ENCODE measurements at regions not wholly inside any gene's neighbourhood (a gene's known extent, or its start where the extent isn't known, plus 50 kb on each side); places are given as distances from the start of the nearest gene placed in this dataset.
A peak's percentile ranks its signal among the peaks of the same experiment; 100 is the strongest.

- H3K4me1 ChIP-seq, result no peaks in the 10 kb centered on the region
- no peak for DNase-seq (ENCODE audit: low spot score in 2 of 2)
- H3K27me3 ChIP-seq (ENCODE audit: low read depth), result 0 out of 2 replicates have a peak, but pooled peaks cover 6% of the 10 kb centered on the region
- in situ Hi-C loops (cut with MboI; ENCODE audit: low sequenced_read_pairs), result no loop called here
- no peaks in the 10 kb centered on the region for H3K36me3 ChIP-seq (replicated peaks)
- no peak overlapping the region for H3K4me3 ChIP-seq
- H3K9me3 ChIP-seq, result no peaks in the 10 kb centered on the region
Measured at GRCh38 chr13:106695139-106695538, 127.2 kb upstream of the ARGLU1 start.

DNA sequence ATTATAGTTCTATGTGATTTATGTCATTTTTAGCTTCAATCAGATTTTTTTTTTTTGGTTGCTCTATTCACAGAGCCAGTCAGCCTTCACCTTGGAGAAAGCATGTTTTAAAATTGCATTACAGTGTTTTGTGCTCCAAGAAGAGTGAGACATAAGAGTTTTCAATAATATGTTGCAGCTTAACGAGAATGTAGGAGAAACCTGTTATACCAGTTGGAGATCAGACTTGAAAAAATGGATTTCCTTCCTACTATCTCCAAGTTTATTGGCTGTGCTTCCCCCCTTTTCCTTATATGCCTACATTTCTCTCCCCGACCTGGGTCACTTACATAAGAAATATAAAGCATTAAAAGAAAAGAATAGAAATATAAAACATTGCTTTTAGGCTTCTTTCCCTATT, 123.9 kb upstream of the ARGLU1 start:
- in situ Hi-C loops (cut with MboI; ENCODE audit: low sequenced_read_pairs), result no loop called here
- no peaks in the 10 kb centered on the region for H3K9me3 ChIP-seq
- no peaks in the 10 kb centered on the region for H3K36me3 ChIP-seq (replicated peaks)
- no peaks in the 10 kb centered on the region for H3K4me1 ChIP-seq
- no peak for DNase-seq (ENCODE audit: low spot score in 2 of 2)
- 0 out of 2 replicates have a peak, but pooled peaks cover 6% of the 10 kb centered on the region for H3K27me3 ChIP-seq (ENCODE audit: low read depth)
- H3K4me3 ChIP-seq, result no peak overlapping the region

- H3K27me3 ChIP-seq (ENCODE audit: low read depth), result 0 out of 2 replicates have a peak, but pooled peaks cover 6% of the 10 kb centered on the region
- no peaks in the 10 kb centered on the region for H3K36me3 ChIP-seq (replicated peaks)
- in situ Hi-C loops (cut with MboI; ENCODE audit: low sequenced_read_pairs), result no loop called here
- no peak overlapping the region for H3K4me3 ChIP-seq
- no peaks in the 10 kb centered on the region for H3K4me1 ChIP-seq
- DNase-seq (ENCODE audit: low spot score in 2 of 2), result peak in 1 of 2 experiments; percentile 9
- H3K9me3 ChIP-seq, result no peaks in the 10 kb centered on the region
Measured at GRCh38 chr13:106691341-106691740, 123.4 kb upstream of the ARGLU1 start.

DNA sequence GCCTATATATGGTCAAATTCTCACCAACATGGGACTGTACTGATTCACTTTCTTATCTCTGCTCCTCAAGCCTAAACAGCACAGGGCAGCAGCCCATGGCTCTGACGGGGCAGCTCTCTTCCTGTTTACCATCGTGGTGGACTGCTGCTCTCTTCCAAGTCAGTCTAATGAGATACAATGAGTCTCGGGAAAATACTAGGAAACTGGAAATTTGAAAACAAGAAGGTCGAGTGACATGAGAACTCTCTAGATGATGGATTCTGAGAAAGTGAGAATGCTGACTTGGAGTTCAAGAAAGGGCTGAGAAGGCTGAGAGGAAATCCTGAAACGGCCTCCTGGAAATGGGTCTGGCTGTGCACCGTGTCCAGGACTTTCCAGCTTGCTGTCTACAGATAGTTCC, 122.8 kb upstream of the ARGLU1 start:
- Histone ChIP-seq H3K27me3 (ENCODE audit: low read depth) (0 out of 2 replicates have a peak, but pooled peaks cover 6% of the 10 kb centered on the region), H3K36me3 (replicated peaks) (no peaks in the 10 kb centered on the region), H3K9me3 (no peaks in the 10 kb centered on the region), H3K4me3 (no peak overlapping the region), H3K4me1 (no peaks in the 10 kb centered on the region)
- in situ Hi-C loops (cut with MboI; ENCODE audit: low sequenced_read_pairs), result no loop called here
- DNase-seq (ENCODE audit: low spot score in 2 of 2), result no peak

DNA sequence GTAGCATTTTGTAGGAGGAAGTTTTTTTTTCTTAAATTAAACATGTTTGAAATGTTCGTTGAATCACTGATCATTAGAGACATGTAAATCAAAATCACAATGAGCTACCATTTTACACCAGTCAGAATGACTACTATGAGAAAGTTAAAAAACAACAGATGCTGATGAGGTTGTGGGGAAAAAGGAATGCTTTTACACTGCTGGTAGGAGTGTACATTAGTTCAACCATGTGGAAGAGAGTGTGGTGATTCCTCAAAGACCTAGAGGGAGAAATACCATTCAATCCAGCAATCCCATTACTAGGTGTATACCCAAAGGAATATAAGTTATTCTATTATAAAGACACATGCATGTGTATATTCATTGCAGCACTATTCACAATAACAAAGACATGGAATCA, 122.0 kb upstream of the ARGLU1 start:
- H3K9me3 ChIP-seq, result no peaks in the 10 kb centered on the region
- peaks cover 8% of the 10 kb centered on the region; the same call in 1 of the 2 replicates for H3K27me3 ChIP-seq (ENCODE audit: low read depth)
- no peaks in the 10 kb centered on the region for H3K36me3 ChIP-seq (replicated peaks)
- in situ Hi-C loops (cut with MboI; ENCODE audit: low sequenced_read_pairs), result no loop called here
- no peak overlapping the region for H3K4me3 ChIP-seq
- peaks cover 2% of the 10 kb centered on the region for H3K4me1 ChIP-seq
- no peak for DNase-seq (ENCODE audit: low spot score in 2 of 2)

DNA sequence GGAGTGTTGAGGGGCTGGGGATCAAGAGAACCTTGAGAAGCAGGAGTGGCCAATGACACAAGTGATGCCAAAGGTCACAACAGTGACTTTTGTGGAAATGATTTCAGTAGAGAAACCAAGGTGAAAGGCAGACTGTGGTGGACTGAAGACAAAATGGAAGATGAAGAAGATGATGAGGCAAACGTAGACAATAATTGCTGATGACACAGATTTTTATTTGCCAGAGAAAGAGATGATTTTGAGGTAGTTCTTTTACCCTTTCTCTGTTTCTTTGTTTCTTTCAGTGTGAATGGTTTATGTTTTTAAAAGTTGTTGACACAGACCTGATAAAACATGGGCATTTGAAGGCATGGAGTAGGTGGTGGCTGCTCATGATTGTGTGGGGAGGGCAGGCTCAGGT, 121.0 kb upstream of the ARGLU1 start:
- H3K4me1 ChIP-seq, result peaks cover 4% of the 10 kb centered on the region
- in situ Hi-C loops (cut with MboI; ENCODE audit: low sequenced_read_pairs), result no loop called here
- no peak for DNase-seq (ENCODE audit: low spot score in 2 of 2)
- H3K4me3 ChIP-seq, result no peak overlapping the region
- H3K9me3 ChIP-seq, result no peaks in the 10 kb centered on the region
- H3K36me3 ChIP-seq (replicated peaks), result no peaks in the 10 kb centered on the region
- H3K27me3 ChIP-seq (ENCODE audit: low read depth), result peaks cover 11% of the 10 kb centered on the region; the same call in 1 of the 2 replicates

GRCh38 chr13:106686163-106686562, 118.2 kb upstream of the ARGLU1 start:
- no peak for DNase-seq (ENCODE audit: low spot score in 2 of 2)
- H3K4me1 ChIP-seq, result peaks cover 16% of the 10 kb centered on the region
- peaks cover 7% of the 10 kb centered on the region; the same call in 1 of the 2 replicates for H3K27me3 ChIP-seq (ENCODE audit: low read depth)
- no peak overlapping the region for H3K4me3 ChIP-seq
- H3K9me3 ChIP-seq, result no peaks in the 10 kb centered on the region
- H3K36me3 ChIP-seq (replicated peaks), result no peaks in the 10 kb centered on the region
- in situ Hi-C loops (cut with MboI; ENCODE audit: low sequenced_read_pairs), result no loop called here

GRCh38 chr13:106685143-106685542, 117.2 kb upstream of the ARGLU1 start:
- Histone ChIP-seq H3K4me1 (peaks cover 23% of the 10 kb centered on the region), H3K36me3 (replicated peaks) (no peaks in the 10 kb centered on the region), H3K4me3 (no peak overlapping the region), H3K9me3 (no peaks in the 10 kb centered on the region), H3K27me3 (ENCODE audit: low read depth) (peaks cover 7% of the 10 kb centered on the region; the same call in 1 of the 2 replicates)
- no peak for DNase-seq (ENCODE audit: low spot score in 2 of 2)
- in situ Hi-C loops (cut with MboI; ENCODE audit: low sequenced_read_pairs), result no loop called here

DNA sequence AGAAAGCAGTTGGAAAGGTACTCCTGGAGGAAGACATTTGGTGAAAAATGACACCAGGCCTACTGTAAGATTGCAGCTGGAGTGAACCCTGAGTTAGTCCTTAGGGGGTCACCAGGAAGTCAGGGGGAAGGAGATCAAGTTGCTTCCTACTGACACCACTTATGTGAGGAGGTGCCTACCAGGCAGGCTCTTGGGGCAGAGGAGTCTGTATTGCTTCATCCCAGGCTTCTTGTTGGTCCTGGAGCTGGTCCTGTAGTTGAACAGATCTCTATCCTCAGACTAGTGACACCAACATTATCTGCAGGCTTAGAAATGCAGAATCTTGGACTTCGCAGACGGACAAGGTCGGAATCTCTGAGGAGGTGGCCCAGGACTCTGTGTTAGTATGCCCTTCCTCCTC, 116.0 kb upstream of the ARGLU1 start:
- Histone ChIP-seq H3K36me3 (replicated peaks) (no peaks in the 10 kb centered on the region), H3K4me3 (no peak overlapping the region), H3K27me3 (ENCODE audit: low read depth) (peaks cover 7% of the 10 kb centered on the region; the same call in 1 of the 2 replicates), H3K9me3 (no peaks in the 10 kb centered on the region), H3K4me1 (peaks cover 23% of the 10 kb centered on the region)
- no peak for DNase-seq (ENCODE audit: low spot score in 2 of 2)
- in situ Hi-C loops (cut with MboI; ENCODE audit: low sequenced_read_pairs), result no loop called here

DNA sequence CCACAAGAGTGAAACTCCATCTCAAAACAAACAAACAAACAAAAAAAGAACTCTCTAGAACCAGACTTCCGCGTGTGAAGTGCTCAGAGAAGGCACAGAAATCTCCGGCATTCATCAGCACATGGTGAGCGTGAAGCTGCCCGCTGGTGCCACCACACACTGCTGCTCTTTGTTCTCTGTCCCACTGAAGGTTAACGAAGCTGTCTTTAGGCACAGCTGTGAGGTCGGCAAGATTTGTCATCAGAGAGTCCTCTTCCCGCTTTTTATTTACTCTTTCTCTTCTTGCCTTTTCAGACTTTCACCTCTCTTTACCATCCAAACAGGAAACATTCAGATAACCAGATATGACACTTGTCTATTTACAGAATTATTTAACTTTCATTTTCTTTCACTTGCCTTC, 115.2 kb upstream of the ARGLU1 start:
- peaks cover 7% of the 10 kb centered on the region; the same call in 1 of the 2 replicates for H3K27me3 ChIP-seq (ENCODE audit: low read depth)
- no peak overlapping the region for H3K4me3 ChIP-seq
- no peak for DNase-seq (ENCODE audit: low spot score in 2 of 2)
- in situ Hi-C loops (cut with MboI; ENCODE audit: low sequenced_read_pairs), result no loop called here
- no peaks in the 10 kb centered on the region for H3K36me3 ChIP-seq (replicated peaks)
- H3K9me3 ChIP-seq, result no peaks in the 10 kb centered on the region
- H3K4me1 ChIP-seq, result peaks cover 23% of the 10 kb centered on the region

DNA sequence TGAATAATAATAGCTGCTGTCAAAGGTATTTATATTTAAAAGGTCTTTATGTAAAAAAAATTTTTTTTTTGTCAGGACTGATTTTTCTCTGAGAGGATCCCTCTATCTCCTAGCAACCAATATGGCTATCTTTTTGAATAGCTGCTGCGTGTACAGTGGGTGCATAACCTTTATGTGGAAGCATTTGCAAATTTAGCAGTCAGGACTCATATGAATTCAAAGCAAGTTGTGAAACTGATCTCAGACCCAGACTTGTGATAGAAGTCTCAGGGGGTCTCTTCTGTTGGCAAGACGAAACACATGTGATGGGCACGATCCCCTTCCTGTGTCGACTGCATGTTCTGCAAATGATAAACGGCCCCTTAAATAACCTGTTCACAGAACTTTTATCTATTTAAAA, 114.1 kb upstream of the ARGLU1 start:
- in situ Hi-C loops (cut with MboI; ENCODE audit: low sequenced_read_pairs), result no loop called here
- Histone ChIP-seq H3K27me3 (ENCODE audit: low read depth) (peaks cover 7% of the 10 kb centered on the region; the same call in 1 of the 2 replicates), H3K4me3 (no peak overlapping the region), H3K9me3 (no peaks in the 10 kb centered on the region), H3K4me1 (peaks cover 23% of the 10 kb centered on the region), H3K36me3 (replicated peaks) (no peaks in the 10 kb centered on the region)
- peak in 1 of 2 experiments; percentile 23 for DNase-seq (ENCODE audit: low spot score in 2 of 2)

DNA sequence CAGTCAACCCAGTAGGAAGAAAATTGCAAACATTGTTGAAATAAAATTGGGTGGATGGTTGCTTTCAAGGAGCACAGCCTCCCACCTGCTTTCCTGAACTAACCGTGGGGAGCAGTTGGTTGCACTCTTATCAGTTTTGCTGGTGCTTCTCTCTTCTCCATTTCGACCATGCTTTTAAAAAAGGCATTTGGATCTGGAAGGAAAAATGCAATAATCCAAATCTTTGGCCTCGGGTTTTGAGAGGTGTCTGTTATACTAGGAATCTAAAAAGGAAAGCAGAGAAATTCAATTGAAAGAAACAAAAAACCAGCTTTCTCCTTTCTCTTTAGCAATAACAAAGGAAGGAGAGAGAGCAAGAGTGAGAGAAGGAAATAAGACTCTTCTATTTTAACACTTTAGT, 113.6 kb upstream of the ARGLU1 start:
- Histone ChIP-seq H3K9me3 (no peaks in the 10 kb centered on the region), H3K4me3 (no peak overlapping the region), H3K4me1 (peaks cover 23% of the 10 kb centered on the region), H3K36me3 (replicated peaks) (no peaks in the 10 kb centered on the region), H3K27me3 (ENCODE audit: low read depth) (peaks cover 7% of the 10 kb centered on the region; the same call in 1 of the 2 replicates)
- peak in 1 of 2 experiments; percentile 22 for DNase-seq (ENCODE audit: low spot score in 2 of 2)
- in situ Hi-C loops (cut with MboI; ENCODE audit: low sequenced_read_pairs), result no loop called here

DNA sequence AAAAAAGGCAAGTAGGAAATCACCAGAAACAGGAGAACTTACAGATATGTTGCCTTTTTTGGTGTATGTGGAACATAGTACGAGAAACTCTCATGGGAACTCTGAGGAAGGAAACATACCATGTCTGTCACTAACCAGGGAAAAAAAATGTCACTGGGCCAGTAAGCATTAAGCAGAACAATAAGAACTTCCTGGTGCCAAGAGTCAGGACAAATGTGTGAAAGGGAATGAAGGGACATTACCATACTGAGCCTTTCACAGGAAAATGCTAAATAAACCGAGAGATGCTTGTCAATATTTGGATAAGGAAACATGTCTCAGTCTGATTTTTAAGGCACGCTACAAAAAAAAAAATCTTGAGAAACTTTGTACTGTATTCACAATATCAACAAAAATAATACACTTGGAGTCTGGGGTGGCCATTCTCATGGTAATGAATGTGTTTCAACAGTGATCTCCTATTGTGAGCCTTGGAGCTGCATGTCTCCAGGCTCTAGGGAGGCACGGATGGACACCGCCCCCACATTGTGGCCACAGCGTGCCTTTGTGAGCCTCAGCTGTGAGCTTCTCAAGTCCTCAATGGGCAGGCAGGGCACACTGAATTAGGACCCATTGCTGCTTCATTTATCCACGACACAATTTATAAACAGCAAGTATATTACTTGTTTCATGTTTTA, 113.0 kb upstream of the ARGLU1 start:
- Histone ChIP-seq H3K36me3 (replicated peaks) (no peaks in the 10 kb centered on the region), H3K27me3 (ENCODE audit: low read depth) (peaks cover 7% of the 10 kb centered on the region; the same call in 1 of the 2 replicates), H3K4me3 (no peak overlapping the region), H3K9me3 (no peaks in the 10 kb centered on the region), H3K4me1 (peaks cover 23% of the 10 kb centered on the region)
- DNase-seq (ENCODE audit: low spot score in 2 of 2), result peak; percentile 86 to 87
- in situ Hi-C loops (cut with MboI; ENCODE audit: low sequenced_read_pairs), result no loop called here

DNA sequence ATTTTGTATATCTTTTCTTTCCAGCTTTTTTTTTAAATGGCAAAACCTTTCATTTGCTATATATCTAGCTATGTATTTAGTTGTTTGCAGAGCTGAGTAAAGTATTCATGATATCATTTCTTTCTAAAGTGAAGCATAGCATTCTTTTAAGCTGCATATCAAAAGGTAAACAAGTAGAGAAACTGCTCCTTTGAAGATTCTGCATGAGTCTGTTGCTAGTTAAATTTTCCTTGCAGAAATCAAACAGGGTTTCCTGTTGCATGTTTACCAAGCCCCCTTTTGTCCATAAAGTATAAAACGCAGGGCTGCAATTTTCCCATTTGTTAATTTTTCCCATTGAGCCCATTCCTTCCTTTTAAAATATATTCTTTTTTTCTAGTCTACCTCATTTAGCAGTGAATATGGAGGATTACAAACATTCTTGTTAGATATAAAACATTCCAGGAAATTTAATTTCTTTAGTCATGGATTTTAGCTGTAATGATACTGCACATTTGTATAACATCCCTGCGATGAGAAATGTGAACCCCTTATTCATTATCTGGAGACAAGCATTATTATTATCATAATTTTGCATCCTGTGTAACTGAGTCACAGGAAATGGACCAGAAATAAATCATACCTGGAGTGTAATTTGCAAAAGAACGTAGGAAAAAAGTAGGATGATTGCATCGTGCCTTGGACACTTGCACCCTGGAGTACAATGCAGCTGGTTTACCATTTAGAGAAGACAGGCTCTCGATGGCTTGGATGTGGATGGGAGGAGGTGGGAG, 110.9 kb upstream of the ARGLU1 start:
- Histone ChIP-seq H3K4me1 (peaks cover 19% of the 10 kb centered on the region), H3K9me3 (no peaks in the 10 kb centered on the region), H3K27me3 (ENCODE audit: low read depth) (no peaks in the 10 kb centered on the region), H3K4me3 (no peak overlapping the region), H3K36me3 (replicated peaks) (no peaks in the 10 kb centered on the region)
- in situ Hi-C loops (cut with MboI; ENCODE audit: low sequenced_read_pairs), result no loop called here
- no peak for DNase-seq (ENCODE audit: low spot score in 2 of 2)

Measured in HAP-1 (cell line).